Thyroid gland (tissue), 4 donors: ENCODE measurements at regions not wholly inside any gene's neighbourhood (a gene's known extent, or its start where the extent isn't known, plus 50 kb on each side); places are given as distances from the start of the nearest gene placed in this dataset.

Source experiments
- DNase-seq, 2 donors: peaks; one replicate each; pipeline ENCODE4 v3.0.0-alpha.2; 2019
- H3K27ac ChIP-seq, 3 donors: fragments of 200-600 bp; sonication (generic); 1 replicate in 2 of 3; 2 replicates in 1 of 3; pipeline ENCODE4 v1.5.1; 2016 to 2019; ENCODE audit warnings: mild to moderate bottlenecking in 1 of 3, moderate library complexity in 1 of 3
- H3K27me3 ChIP-seq: fragments of 200-600 bp; sonication (generic); one replicate; pipeline ENCODE4 v1.5.1; 2019
- H3K36me3 ChIP-seq, 2 donors: fragments of 200-600 bp; sonication (generic); one replicate each; pipeline ENCODE4 v1.5.1; 2016 to 2019
- H3K4me1 ChIP-seq, 2 donors: fragments of 200-600 bp; sonication (generic); one replicate each; pipeline ENCODE4 v1.5.1; 2017 to 2019
- H3K4me3 ChIP-seq, 3 donors: fragments of 200-600 bp; sonication (generic); replicated peaks in 1 of 3; 1 replicate in 2 of 3; 2 replicates in 1 of 3; pipeline ENCODE4 v1.5.1; 2016; ENCODE audit warnings: mild to moderate bottlenecking in 1 of 3
- H3K9me3 ChIP-seq: fragments of 200-600 bp; sonication (generic); one replicate; pipeline ENCODE4 v1.5.1; 2017
- POLR2A ChIP-seq, 2 donors: fragments of 450-650 bp; IDR thresholded peaks; one replicate each; pipeline ENCODE4 v1.6.1; 2017; ENCODE audit warnings: antibody characterized with exemption in 2 of 2, mild to moderate bottlenecking in 2 of 2, moderate library complexity in 1 of 2
- WGBS, 2 donors: methylation state at CpG; one replicate each; pipeline ENCODE4 v1.1.5; 2017; 5-methylcytosine and 5-hydroxymethylcytosine counted together
- intact Hi-C: fragments of 100-400 bp; cut with DNase I; formaldehyde crosslinking; loops from one replicate; pipeline ENCODE4 v1.15.1; 2023
- TF ChIP-seq, protein P1 (sequence below), 6 experiments: fragments of 200-600 bp in 3 of 6; fragments of 450-650 bp in 3 of 6; sonication (generic) in 3 of 6; IDR thresholded peaks; one replicate each; pipeline ENCODE4 v1.5.1; 2016 to 2019; ENCODE audit warnings: antibody characterized with exemption in 6 of 6, mild to moderate bottlenecking in 2 of 6, inconsistent platforms in 1 of 6, moderate library complexity in 1 of 6

DNA sequence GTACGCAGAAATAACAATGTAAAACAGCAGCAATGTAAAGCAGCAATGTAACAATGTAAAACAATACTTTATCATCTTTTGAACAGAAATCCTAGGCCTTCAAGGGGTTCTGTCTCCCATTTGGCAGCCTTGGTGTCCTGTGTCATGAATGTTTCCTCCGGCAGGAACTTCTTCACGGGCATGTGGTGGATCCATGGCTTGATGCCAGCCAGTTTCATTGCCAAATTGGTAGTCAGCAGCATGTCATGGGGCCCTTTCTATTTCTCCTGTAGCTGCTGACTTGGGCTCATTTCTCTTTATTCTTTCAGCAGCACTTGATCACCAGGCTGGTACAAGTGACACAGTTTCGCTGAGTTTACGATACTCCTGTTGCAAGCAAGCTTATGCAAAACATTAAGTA is 275.3 kb downstream of the HTR1A start:
- H3K9me3 ChIP-seq: no peaks in the 10 kb centered on the region
- no peak for DNase-seq
- intact Hi-C loops: no loop called here
- H3K4me1 ChIP-seq: no peaks in the 10 kb centered on the region
- no peak overlapping the region for H3K4me3 ChIP-seq
- H3K36me3 ChIP-seq: no peaks in the 10 kb centered on the region
- H3K27ac ChIP-seq: no peak overlapping the region
- H3K27me3 ChIP-seq: no peaks in the 10 kb centered on the region
- 69 to 80% methylated on average over 5 of the region's 5 CpGs for WGBS, 2 donors
- TF ChIP-seq, protein P1, sequence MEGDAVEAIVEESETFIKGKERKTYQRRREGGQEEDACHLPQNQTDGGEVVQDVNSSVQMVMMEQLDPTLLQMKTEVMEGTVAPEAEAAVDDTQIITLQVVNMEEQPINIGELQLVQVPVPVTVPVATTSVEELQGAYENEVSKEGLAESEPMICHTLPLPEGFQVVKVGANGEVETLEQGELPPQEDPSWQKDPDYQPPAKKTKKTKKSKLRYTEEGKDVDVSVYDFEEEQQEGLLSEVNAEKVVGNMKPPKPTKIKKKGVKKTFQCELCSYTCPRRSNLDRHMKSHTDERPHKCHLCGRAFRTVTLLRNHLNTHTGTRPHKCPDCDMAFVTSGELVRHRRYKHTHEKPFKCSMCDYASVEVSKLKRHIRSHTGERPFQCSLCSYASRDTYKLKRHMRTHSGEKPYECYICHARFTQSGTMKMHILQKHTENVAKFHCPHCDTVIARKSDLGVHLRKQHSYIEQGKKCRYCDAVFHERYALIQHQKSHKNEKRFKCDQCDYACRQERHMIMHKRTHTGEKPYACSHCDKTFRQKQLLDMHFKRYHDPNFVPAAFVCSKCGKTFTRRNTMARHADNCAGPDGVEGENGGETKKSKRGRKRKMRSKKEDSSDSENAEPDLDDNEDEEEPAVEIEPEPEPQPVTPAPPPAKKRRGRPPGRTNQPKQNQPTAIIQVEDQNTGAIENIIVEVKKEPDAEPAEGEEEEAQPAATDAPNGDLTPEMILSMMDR (IDR thresholded peaks at IDR 0.05): no peak
- no peak for TF ChIP-seq POLR2A (IDR thresholded peaks at IDR 0.05)

DNA sequence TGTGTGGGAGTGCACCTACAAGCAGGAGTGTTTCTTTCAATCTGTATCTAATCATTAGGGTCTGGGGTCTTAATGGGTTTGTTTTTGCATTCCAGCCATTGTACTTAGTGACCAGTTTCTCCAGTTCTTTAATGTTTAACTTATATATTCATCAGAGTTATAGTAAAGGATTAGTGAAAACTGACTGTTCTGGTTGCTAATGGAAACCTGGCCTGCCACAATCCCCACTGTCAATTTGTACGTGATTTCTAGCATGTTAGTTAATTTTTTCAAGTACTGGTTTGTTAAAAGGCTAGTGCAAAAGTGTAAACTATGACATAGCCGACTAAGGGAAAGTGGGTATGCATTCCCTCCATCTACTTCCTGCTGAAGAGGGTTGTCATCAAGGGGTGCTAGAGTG is 276.1 kb downstream of the HTR1A start:
- H3K27me3 ChIP-seq: no peaks in the 10 kb centered on the region
- no peak overlapping the region for H3K27ac ChIP-seq
- no peak for DNase-seq
- H3K4me1 ChIP-seq: no peaks in the 10 kb centered on the region
- no peak overlapping the region for H3K4me3 ChIP-seq
- 19 to 27% methylated on average over 2 of the region's 2 CpGs for WGBS, 2 donors
- no peaks in the 10 kb centered on the region for H3K36me3 ChIP-seq
- no peaks in the 10 kb centered on the region for H3K9me3 ChIP-seq
- no peak for TF ChIP-seq POLR2A (IDR thresholded peaks at IDR 0.05)
- TF ChIP-seq, protein P1 (IDR thresholded peaks at IDR 0.05): no peak
- intact Hi-C loops: no loop called here

DNA sequence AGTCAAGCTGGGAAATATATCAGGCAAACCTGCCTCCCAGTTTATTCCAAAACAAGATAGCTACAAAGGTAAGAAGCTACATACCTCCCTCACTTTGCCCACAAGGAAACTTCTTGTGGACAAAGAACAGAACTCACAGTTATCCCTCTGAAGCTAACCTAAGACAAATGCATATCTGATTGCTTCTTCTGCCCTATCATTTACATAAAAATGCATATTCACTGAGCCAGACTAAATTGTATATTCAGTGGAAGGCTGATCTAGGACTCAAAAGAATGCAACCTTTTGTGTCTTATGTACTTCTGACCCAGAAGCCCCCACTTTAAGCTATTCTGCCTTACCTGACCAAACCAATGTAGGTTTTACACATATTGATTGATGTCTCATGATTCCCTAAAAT is 276.8 kb downstream of the HTR1A start:
- DNase-seq: no peak
- H3K27ac ChIP-seq: no peak overlapping the region
- H3K9me3 ChIP-seq: no peaks in the 10 kb centered on the region
- H3K4me1 ChIP-seq: no peaks in the 10 kb centered on the region
- no peak for TF ChIP-seq POLR2A (IDR thresholded peaks at IDR 0.05)
- TF ChIP-seq, protein P1 (IDR thresholded peaks at IDR 0.05): no peak
- no peaks in the 10 kb centered on the region for H3K27me3 ChIP-seq
- no peaks in the 10 kb centered on the region for H3K36me3 ChIP-seq
- intact Hi-C loops: no loop called here
- H3K4me3 ChIP-seq: no peak overlapping the region

DNA sequence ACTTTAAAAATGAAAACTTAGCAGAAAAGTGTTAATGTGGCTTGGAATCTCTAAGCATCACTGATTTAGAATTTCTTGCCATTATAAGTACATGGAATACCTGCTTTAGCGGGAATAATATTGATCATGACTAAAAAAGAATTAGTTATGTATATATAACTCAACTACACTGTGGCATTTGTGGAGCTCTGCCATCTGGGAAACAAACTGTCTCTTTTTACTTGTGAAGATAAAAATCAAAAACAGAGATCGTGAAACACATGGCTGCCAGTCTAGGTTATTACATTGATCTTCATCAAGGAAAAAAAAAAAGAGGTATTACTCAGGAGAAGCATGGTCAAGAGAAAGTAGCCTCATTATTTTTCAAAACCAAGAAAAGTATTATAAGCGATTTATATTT is 287.4 kb downstream of the HTR1A start:
- no peaks in the 10 kb centered on the region for H3K4me1 ChIP-seq
- H3K27me3 ChIP-seq: no peaks in the 10 kb centered on the region
- DNase-seq: no peak
- no peak overlapping the region for H3K27ac ChIP-seq
- H3K4me3 ChIP-seq: no peak overlapping the region
- intact Hi-C loops: no loop called here
- no peaks in the 10 kb centered on the region for H3K36me3 ChIP-seq
- TF ChIP-seq, protein P1 (IDR thresholded peaks at IDR 0.05): no peak
- no peak for TF ChIP-seq POLR2A (IDR thresholded peaks at IDR 0.05)
- WGBS, 2 donors: 77 to 87% methylated on average over 3 of the region's 3 CpGs
- H3K9me3 ChIP-seq: no peaks in the 10 kb centered on the region

DNA sequence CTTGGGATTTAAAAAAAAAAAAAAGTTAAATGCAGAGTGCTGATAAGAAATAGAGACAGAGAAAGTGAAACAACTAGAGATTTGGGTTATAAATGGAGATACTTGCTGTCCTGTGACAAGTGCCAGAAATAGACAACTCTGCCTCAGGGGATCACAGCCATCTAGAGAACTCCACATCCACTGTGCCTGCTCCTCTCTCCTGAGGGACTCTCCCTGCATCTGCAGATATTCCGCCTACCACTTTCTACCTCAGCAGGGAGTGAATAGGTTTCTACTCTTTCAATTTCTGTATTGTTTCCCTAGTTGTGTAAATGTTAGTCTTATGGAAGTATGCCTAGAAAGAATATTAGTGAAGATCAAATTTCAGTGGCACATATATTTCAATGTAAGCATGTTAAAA is 307.2 kb downstream of the HTR1A start:
- Histone ChIP-seq H3K4me3 (no peak overlapping the region), H3K36me3 (no peaks in the 10 kb centered on the region), H3K9me3 (no peaks in the 10 kb centered on the region), H3K27me3 (no peaks in the 10 kb centered on the region), H3K4me1 (no peaks in the 10 kb centered on the region), H3K27ac (no peak overlapping the region)
- 70 to 76% methylated on average over 1 of the region's 1 CpG for WGBS, 2 donors
- no peak for DNase-seq
- TF ChIP-seq POLR2A (IDR thresholded peaks at IDR 0.05): no peak
- TF ChIP-seq, protein P1 (IDR thresholded peaks at IDR 0.05): no peak
- intact Hi-C loops: no loop called here
